Fibroblast of the aortic adventitia (primary cell): ENCODE measurements at regions not wholly inside any gene's neighbourhood (a gene's known extent, or its start where the extent isn't known, plus 50 kb on each side); places are given as distances from the start of the nearest gene placed in this dataset.

Experiments
- DNase-seq: peaks from one replicate; pipeline ENCODE4 v3.0.0-alpha.2; 2010; ENCODE audit warnings: low read depth
- H3K4me3 ChIP-seq: 2 replicates; pipeline ENCODE4 v1.5.1; 2011; ENCODE audit warnings: low read depth, mild to moderate bottlenecking, control low read depth, low read length, moderate library complexity
- TF ChIP-seq, protein P1 (sequence below): IDR thresholded peaks from 2 replicates; pipeline ENCODE4 v1.5.1; 2011; ENCODE audit warnings: mild to moderate bottlenecking, low read length, control low read depth, inconsistent platforms; ENCODE audit not compliant: insufficient read depth

DNA sequence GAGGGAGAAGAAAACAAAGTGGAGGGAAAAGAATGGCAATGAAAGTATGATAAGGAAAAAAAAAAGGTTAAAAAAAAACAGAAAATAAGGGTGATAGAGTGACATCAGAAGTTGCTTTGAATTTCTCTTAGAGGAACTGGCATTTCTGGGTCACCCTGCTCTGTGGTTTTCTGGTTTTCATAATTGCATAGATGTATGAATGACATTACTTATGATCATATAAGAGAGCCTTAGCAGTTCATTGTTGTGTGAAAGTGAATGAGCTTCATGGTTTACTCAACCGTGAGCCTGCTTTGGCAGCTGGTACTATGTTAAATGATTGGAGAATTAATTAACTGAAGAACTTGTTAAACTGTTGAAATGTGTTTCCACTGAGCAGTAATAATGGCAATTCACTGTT is 336.4 kb upstream of the FBXO33 start:
- TF ChIP-seq, protein P1, sequence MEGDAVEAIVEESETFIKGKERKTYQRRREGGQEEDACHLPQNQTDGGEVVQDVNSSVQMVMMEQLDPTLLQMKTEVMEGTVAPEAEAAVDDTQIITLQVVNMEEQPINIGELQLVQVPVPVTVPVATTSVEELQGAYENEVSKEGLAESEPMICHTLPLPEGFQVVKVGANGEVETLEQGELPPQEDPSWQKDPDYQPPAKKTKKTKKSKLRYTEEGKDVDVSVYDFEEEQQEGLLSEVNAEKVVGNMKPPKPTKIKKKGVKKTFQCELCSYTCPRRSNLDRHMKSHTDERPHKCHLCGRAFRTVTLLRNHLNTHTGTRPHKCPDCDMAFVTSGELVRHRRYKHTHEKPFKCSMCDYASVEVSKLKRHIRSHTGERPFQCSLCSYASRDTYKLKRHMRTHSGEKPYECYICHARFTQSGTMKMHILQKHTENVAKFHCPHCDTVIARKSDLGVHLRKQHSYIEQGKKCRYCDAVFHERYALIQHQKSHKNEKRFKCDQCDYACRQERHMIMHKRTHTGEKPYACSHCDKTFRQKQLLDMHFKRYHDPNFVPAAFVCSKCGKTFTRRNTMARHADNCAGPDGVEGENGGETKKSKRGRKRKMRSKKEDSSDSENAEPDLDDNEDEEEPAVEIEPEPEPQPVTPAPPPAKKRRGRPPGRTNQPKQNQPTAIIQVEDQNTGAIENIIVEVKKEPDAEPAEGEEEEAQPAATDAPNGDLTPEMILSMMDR = no peak
- no peak overlapping the region for H3K4me3 ChIP-seq
- DNase-seq = no peak

DNA sequence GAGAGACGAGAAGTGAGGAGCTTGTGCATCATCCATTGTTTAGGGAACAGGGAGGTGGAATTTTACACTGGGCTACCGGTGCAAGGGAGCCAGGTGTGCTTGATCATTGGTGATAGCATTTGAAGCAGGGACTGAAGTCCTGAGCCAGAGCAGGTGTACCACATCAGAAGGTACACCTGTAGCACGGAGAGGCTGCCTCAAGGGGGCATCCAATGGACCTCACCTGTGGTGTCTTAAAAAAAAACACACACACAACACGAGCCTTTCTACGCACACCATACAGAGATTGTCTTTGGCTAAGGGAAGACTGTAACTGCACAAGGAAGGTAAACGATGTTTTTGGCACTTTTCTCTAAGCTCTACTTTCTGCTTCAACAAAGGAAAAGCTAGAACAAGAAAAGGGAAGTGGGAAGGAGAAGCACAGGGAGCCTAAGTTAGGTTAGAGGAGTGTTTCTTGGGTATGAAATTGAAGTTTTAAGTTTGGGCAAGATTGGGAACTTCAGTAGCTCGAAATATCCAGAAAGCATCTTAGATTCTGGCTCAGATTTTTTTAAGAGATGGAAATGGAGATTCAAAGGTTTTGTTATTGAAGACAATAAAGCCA is 334.3 kb upstream of the FBXO33 start:
- TF ChIP-seq, protein P1 = no peak

DNA sequence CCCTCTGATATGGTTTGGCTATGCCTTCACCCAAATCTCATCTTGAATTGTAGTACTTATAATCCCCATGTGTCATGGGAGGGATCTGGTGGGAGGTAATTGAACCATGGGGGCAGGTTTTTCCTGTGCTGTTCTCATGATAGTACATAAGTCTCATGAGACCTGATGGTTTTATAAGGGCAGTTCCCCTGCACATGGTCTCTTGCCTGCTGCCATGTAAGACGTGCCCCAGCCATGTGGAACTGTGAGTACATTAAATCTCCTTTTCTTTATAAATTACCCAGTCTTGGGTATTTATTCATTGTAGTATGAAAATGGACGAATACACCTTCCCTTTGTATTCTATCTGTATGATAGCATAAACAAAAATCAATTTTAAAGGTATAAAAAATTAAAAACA is 333.4 kb upstream of the FBXO33 start:
- TF ChIP-seq, protein P1 = no peak
- no peak overlapping the region for H3K4me3 ChIP-seq
- no peak for DNase-seq

More for the DNA sequence above, 334.3 kb upstream of the FBXO33 start:
- H3K4me3 ChIP-seq = no peak overlapping the region
- DNase-seq = no peak

DNA sequence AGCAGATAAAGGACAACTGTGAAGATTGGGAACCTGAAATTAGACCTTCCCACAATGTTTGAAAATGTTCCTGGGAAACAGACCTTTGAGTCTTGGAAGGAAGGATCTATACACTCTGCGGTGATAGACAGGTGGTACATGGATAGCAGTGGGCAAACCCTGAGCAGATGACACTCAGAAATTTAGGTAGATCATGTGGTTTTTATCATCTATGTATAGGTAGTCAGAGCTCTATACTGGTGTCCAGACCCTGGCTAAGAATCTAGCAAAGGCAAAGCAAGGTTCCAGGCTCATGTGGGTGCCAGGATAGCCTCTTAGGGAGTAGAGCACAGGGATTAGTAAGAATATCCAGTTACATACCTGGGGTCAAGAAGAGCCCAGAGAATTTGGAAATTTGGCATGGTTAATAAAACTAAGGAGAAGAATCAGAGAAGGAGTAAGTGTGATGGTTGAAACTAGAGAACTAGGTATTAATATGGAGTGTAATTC is 331.2 kb upstream of the FBXO33 start:
- H3K4me3 ChIP-seq = no peak overlapping the region
- no peak for DNase-seq
- TF ChIP-seq, protein P1 = no peak

DNA sequence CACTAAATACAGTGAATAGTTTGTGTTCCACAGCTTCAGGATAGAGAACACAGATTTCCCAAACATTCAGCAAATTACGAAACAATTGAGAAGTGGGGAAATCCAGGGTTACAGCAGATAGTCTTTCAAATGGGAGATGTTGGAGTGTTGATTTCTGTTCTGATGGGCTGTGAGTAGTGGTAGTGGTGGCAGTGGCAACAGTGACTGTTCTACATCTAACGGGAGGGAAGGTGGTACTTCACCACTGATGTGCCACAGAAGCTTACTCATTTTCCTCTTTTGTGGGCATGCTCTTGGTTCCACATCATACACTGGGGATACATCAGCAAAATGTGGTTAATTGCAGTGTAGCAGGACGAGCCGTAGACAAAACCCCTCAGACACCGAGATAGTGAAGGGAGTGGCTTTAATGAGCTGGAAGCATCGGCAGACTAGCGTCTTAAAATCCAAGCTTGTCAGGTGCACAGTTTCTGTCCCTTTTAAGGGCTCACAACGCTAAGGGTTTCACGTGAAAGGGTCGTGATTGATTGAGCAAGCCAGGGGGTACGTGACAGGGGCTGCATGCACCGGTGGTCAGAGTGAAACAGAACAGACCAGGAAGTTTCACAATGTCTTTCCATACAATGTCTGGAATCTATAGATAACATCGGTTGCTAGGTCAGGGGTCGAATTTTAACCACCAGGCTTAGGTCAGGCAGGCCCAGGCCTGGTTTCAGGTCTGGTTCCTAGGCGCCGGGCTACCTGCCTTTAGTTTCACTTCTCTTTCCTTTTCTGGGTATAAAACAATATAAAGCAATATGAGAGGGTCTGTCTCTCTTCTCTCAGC is 330.6 kb upstream of the FBXO33 start:
- TF ChIP-seq, protein P1 = no peak
- no peak for DNase-seq
- H3K4me3 ChIP-seq = no peak overlapping the region

DNA sequence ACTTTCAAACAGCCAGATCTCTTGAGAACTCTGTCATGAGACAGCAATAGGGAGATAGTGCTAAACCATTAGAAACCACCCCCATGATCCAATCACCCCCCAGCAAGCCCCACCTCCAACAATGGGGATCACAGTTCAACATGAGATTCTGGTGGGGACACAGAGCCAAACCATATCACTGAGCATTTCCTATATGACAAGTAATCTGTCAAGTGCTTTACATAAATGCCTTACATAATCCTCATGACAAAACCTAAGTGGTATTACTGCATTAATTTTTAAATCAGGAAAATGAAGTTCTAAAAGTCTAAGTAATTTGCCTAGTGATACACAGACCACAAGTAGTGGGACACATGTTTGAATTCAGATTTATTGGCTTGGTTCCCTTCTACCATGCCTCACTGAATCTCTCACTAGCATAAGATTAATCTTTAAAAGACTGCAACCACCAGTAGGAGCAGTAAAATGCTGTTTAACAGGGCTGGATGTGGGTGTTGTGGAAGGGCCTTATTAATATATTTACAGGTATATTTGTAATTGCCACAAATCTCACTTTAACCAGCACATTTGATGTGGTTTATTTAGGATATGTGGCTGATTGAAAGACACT is 323.1 kb upstream of the FBXO33 start:
- no peak for DNase-seq
- no peak overlapping the region for H3K4me3 ChIP-seq
- TF ChIP-seq, protein P1 = no peak
